HG03066 (cell line): ENCODE measurements at regions not wholly inside any gene's neighbourhood (a gene's known extent, or its start where the extent isn't known, plus 50 kb on each side); places are given as distances from the start of the nearest gene placed in this dataset.

ENCODE experiments used
- ATAC-seq: cut with Tn5 transposase; IDR thresholded peaks from one replicate; pipeline ENCODE4 v1.9.1; 2021; ENCODE audit warnings: low read depth; ENCODE audit not compliant: unreplicated experiment

DNA sequence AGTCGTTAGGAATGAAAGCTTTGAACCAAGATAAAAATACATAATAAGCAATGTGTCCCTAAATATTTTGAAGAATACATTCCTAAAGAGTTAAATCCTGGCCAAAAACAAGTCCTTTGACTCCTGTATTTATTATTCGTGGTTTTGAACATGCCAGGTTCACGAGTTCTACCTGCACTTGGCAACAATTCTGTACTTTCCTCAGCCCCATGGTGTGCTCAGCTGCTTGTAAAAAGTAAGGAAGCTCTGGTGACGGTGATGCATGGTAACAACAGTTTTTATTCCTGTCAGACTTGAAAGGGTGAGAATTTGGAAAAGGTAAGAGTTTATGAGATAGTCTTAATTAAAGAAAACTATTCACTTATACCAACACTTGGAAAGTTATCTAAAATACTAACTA is 95.0 kb upstream of the KLF12 start:
- ATAC-seq = no peak

DNA sequence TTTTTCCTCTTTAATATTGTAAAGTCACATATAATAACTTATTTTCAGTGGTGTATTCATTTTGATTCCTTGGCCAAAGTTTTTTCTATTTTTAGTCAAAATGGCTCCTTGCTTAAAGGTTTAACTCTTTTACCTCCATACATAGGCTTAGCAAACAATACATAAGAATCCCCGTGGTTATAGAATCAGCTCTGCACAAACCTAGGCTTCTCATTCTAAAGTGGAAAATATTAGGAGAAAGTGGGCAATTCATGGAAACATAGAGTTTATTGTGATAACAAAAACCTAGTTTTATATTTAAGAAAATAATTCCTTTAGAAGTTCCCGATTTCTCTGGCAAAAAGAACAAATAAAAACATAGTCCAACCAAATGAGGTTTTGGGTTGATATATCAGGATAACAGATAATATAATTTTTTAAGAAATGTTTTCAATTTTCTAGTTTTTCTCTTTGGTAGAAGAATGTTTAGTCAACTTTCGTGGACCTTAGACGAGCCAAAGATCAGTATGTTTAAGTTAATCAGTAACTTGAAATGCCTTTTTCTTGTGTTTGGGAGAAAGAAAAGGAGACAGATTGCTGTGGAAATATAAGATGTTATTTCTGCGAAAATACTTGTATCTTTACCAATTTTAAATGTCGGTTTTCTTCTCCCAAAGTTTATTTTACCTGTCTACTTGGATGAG is 93.4 kb upstream of the KLF12 start:
- no peak for ATAC-seq

DNA sequence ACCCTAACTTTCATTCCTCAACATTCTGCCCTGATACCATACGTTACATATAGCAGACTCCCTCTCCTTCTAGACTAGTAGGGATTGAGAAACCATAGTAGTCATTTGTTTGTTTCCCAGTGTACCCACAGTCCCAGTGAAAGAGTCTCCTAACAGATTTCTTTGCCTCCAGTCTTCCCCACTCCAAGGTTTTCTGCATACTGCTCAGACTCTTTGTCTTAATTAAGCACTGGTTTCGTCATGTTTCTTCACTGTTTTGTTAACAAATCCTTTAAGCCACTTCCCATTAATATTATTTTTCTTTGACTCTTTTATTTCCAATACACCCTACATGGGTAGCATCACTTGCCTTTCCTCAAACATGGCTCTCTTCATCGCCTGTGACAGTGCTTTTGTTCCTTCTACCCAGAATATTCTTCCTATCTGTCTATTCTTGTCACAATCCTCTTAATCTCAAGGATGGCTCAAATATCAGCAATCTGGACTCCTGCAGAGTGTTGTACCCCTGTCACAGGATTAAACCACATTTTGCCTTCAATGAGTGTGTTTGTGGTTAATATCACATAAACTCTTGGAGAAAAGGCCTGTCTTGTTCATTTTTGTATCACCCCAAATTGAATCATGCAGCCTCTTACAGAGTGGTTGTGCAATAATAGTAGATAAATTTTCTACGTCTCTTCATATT is 92.7 kb upstream of the KLF12 start:
- no peak for ATAC-seq

DNA sequence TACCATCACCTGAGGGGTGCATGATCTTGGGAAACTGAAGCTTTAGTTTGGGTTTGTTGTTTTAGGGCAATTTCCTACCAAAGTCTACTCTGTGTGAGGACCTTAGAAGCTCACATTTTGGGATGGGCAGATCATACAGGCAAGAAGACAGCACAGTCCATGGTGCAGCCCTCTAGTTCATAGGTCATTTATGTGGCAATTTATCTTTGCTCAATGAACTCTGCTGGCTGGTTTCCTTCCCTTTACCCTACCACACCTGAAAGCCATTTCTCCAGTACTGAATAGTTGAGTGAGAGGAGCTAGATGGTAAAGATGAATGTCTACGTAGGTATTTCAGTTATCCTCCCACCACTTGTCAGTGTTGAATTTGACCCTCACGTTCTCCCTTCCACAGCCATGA is 87.5 kb upstream of the KLF12 start:
- no peak for ATAC-seq

DNA sequence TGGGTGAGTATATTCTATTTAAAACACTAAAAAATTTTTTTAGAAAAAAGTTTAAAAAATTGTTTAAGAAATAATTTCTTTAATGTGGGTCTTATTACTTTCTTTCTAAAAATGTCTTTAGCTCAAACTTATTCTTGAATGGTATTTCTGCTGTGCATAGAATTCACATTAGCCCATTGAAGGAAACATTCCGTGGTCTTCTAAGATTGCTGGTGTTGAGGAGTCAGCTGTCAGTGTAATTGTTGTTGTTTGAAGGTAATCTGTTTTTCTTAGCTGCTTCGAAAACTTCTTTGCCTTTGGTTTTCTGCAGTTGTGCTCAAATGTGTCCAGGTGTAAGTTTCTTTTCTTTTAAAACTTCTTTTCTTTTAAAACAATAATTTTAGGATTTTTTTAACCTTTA is 85.4 kb upstream of the KLF12 start:
- no peak for ATAC-seq

DNA sequence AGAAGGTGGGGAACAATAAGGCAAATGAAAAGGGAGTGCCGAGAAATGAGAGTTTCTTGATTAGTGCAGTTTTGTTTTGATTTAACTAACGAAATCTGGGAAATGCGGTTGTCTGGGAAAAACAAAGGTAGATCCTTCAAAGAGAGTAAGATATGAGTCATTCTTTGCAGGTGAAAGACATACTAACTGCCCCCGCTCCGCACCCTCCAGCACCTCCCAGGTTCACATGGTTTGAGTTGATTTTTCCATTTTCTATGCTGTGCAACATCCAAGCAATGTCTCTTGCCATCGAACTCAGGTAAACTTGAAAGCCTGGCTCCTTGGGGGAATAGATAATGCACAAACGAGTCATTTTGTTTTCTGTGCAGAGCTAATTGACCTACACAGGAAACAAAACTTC is 84.1 kb upstream of the KLF12 start:
- no peak for ATAC-seq

DNA sequence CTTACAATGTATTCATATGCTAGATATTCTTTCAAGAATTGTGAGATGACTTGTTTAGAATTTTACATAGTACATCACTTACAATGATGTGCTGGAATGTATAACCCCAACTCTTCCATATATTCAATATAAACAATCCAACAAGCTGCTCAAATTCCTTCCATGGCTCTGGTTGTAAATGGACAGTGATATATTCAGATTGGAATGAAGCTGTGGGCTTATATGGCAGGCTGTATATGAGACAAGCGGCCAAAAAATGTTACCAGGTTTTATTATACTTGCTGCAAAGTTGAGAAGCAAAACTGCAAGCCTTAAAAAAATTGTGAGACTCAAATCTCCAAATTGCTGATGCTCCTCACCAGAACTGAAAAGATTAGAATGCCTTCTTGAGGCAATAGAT is 83.6 kb upstream of the KLF12 start:
- ATAC-seq = no peak

DNA sequence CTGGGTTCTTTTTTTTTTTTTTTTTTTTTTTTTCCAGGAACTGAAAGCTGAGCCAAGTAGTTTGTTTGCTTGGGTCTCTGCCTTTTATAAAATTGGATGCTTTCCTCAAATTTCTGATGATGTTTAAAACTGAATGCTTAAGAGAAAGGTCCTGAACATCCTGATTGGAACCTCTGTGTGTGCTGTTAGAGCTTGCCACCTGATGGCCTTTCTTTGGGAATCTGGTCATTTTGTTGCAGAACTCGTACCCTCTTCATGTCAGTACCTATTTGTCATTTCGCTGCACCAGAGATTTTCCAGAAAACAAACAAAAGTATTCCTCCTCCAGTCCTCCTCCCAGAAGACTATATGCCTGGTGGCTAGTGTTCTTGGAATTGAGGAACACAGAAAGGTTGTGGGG is 81.2 kb upstream of the KLF12 start:
- no peak for ATAC-seq

DNA sequence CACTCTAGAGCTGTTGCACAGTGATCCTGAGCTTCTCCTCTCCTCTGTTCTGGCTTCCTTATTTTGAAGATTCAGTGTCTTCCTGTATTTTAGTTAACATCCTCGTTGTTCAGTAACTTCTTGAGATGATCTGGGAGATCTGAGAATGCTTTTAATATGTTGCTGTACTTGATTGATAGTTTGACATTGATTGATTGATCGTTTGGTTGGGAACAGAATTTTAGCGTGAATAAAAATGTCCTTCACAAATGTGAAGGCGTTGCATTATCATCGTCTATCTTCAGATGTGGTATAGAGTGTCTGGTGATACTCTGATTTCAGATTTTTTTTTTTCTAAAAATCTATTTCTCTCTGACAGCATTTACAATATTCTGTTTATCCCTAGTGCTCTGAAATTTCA is 80.1 kb upstream of the KLF12 start:
- ATAC-seq = no peak

DNA sequence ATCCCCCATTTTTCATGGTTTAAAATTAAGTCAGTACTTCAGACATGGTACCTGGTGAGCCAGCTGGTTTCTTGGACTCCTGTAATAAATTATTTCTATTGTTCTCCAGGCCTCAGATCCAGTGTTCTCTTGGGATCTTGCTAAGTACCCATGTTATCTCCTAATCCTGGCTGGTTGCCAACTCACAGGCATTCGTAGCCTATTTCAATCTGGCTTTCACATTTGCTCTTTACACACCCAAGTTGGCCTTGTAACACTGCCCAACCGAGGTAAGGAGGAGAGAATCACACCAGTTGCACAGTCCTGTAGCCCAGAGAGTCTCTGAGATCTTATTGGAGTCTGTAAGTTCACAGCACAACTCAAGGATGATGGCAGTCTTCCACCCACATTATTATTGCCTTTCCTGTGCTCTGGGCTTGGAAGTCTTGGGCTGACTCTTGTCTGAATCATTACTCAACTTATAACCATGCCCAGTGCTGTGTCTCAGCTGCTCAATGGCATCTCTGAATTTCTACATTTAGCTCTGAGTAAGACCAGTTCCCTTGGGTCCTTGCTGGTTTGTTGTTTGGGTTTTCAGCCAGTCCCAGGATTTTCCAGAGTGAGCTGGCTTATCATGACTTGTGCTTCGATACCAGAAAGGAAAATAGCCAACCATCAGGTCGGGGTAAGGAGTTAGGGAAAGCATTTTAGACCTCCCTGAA is 76.6 kb upstream of the KLF12 start:
- ATAC-seq = no peak

DNA sequence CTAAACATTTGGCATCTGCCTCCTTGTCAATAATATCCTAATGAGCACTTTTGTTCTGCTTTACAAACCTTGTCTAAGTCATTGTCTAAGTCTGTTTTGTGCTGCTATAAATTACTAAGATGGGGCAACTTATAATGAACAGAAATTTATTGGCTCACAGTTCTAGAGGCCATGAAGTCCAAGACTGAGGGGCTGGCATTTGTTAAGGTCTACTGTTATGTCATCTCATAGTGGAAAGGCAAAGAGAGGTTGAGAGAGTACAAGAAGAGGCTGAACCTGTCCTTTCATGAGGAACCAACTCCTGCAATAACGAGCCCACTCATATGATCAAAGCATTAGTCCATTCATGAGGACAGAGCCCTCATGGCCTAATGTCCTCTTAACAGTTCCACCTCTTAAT is 72.7 kb upstream of the KLF12 start:
- no peak for ATAC-seq

DNA sequence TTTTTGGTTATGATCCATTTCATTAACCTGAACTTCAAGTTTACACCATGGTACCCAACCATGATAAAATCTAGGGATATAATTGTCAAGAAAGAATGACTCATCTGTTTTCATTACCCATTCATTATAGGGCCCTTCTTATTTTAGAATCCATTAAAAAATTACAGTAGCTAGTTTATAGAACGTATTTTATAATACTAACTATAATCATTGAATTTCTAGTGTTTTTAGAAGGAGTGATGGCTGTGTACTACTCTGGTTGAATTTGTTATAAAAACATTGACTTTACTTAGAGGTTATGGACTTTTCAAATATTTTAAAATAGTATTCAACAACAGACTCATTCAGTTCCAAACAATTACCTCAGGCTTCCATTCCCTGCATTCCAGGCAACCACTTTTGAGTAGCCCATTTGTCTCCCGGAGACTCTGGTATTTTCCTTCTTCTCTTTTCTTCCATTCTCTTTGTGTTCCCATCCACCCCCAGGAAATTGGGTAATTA is 71.9 kb upstream of the KLF12 start:
- no peak for ATAC-seq

DNA sequence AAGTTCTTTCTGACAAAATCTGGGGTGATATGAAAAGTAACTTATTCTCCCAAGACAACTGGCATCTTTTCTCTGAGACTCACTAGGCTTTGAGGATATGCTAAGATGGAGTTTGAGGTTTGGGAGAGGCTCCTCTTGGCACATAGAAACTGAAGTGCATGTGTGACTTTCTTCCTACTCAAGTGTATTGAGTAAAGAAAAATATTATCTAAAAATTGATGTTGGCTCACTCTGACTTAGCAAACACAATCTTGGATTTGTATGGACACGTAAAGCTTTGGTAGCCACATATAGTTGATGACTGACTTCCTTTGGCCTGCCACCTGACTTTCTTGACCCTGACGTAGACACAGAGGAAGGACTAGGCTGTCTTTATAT is 71.1 kb upstream of the KLF12 start:
- no peak for ATAC-seq

DNA sequence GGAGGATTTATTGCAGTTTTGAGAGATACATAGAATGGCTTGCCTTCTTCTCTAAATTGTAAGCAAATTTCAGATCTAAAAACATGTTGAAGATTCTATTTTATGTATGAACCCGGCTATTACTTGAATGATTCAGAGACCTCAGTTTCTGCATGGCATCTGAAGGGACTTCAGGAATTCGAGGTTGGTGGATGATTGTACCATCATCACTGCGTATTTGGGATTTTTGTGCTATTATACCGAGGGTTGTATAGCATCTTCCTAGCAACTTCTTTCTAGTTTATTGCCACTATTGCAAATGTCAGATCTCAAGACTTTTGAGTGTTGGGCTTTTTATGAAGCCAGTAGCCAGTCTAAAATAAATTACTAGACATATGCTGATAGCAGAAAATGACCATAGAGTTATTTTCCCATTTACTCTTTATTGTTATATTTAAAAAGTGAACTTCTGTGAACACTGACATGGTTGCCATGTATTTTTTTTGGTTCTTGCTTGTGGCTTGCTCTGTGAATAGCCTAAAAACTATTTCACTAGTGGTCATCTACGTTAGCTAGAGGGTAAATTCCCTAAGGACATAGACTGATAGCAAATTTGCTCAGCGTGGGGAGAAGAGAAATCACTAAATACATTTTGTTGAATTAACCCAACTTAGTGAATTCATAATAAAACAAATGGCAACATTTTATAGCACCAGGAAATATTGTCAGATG is 70.6 kb upstream of the KLF12 start:
- no peak for ATAC-seq

DNA sequence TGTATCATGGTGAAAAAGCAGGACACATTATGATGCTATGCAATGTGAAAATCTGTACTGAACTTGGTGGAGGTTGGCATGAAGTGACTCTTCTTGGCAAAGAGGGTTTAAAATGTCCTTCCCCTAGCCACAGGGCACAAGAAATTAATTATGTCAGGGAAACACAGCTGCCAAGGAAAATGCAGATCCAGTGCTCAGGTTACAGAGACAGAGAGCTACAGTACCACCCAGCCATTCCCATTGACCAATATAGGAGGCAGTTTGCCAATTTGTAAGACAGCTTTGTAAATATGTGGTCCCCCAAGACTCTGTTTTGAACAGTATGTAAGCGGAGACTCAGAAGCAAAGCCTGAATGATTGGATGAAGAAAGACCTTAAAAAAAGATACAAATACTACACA is 69.4 kb upstream of the KLF12 start:
- no peak for ATAC-seq

DNA sequence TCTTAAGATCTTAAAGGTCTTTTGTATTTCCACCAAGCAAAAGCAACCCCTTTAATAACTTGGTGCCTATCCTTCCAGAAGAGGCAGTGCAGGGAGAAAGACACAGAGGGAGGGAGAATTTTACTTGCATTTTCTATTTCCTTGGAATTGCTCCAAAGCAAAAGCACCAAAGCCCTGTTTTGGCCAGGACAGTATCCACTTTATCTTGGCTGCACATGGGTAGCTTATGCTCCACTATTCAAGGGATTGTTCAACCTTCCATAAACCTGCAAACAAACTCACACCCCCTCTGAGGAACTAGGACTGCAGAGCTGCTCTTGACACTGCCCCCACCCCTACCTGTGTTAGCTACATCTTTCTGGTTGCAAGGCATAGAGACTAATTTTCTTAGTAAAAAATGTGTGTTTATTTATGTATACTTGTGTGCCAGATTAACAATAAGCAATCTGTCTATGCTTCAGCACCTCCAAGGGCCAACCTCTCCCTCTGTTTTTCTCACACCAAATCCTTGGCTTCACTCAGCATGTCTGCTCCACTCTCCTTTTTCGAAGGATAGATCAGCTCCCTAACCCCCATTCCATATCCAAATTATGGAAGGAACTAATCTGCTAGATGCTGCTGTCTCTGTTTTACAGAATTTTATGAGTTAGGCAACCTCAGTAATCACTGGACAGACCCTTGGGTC is 68.1 kb upstream of the KLF12 start:
- no peak for ATAC-seq

DNA sequence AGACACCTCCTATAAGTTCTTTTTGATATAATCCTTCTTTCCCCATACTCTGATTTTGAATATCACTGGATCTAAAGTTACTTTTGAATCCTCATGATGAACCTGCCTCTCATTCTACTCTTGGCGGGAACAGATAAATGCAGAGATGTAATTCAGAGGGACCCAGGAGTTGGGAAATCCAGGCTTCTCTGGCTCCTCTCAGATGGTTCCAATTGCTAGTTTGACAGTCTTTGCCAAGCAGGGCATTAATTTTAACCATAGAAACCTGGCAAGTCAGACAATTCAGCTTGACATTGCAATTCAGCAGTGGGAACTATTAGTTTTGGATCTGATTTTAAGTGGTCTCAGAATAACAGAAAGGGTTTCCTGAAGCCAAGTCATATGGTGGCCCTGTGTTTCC is 67.3 kb upstream of the KLF12 start:
- no peak for ATAC-seq

DNA sequence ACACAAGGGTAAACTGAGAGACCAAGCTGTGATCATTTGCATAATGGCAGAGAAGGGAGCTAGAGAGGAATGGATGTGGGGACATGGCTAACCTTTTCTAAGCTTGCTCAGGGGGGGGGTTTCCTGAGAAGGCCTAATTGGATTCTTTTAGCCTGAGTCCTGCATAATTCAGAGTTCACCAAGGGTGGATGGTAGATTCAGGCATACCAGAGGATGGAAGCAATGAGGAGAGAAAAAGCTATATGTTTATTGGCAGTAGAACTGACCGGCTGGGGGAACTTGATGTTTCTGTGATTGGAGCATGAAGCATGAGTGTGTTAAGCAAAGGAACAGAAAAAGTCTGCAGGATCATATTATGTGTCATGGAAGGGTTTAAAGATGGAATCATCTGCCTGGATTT is 65.9 kb upstream of the KLF12 start:
- ATAC-seq = no peak

DNA sequence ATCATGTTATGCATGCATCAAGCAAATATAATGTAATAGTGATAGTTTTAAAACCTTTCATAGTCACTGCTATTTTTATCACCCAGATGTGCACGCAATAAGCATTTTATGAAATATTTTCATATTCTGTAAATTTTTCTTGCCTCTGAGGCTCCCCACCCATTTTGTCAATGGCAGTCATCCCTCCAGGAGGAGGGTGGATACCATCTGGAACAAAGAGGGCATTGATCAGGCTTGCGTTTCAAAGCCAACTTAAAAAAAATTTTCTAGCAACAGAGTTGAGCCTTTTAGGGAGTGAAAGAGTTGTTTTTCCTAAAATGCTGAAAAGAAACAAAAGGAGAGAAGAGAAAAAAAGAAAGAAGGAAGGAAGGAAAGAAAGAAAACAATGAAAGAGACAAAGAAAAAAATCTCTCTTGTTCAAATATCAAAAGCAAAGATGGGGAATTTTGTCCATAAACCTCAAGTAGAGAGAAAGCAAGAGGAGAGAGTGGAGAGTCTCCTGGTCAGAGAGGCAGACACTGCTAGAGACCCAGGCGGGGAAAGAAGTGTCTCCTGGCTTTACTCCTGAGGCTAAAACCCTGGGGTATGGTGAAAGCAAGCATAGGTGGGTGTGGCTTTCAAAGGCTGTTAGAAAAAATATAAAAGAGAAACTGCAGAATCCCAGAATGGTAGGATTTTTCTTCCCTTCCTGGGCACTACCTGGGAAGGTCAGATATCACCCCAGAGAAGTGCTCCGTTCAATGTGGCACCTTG is 63.6 kb upstream of the KLF12 start:
- ATAC-seq = no peak

DNA sequence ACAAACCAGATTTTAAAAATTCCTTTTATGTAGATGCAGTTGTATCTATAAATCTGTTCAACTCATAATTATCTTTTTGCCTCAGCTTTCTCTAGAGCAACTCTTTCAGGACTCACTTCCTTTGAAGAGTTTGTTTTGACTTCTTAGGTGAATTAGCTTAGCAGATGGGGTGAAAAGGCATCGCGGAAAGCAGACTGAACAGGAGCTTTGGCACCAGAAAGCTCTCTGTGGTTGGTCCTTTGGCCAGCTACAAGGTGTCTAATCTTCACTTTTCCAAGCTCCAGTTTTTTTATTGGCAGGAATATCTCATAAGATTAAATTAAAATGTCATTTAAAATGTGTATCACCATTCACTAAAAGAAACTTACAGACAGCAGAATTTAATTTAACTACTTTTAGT is 60.6 kb upstream of the KLF12 start:
- no peak for ATAC-seq
